Naive B cell (primary cell): ENCODE measurements at regions not wholly inside any gene's neighbourhood (a gene's known extent, or its start where the extent isn't known, plus 50 kb on each side); places are given as distances from the start of the nearest gene placed in this dataset.

Experiments
- ATAC-seq, 2 donors: fragments of 150-1000 bp; cut with Tn5 transposase; 2 replicates each; pipeline ENCODE4 v1.10.0; 2021; ENCODE audit warnings: low read depth in 2 of 2, mild to moderate bottlenecking in 2 of 2, moderate library complexity in 2 of 2
- DNase-seq: peaks from one replicate; pipeline ENCODE4 v3.0.0; 2022
- H3K27ac Mint-ChIP-seq, 6 donors: one replicate each; pipeline ENCODE4 v1.8.0; 2020 to 2022; ENCODE audit warnings: mild to moderate bottlenecking in 6 of 6, mixed read lengths in 6 of 6, moderate library complexity in 5 of 6, inconsistent platforms in 2 of 6
- H3K27me3 Mint-ChIP-seq, 3 donors: one replicate each; pipeline ENCODE4 v1.8.0; 2021 to 2022; ENCODE audit warnings: mixed read lengths in 3 of 3, mild to moderate bottlenecking in 1 of 3
- H3K36me3 Mint-ChIP-seq, 2 donors: one replicate each; pipeline ENCODE4 v1.8.0; 2020 to 2022; ENCODE audit warnings: mixed read lengths in 2 of 2, inconsistent platforms in 1 of 2, mild to moderate bottlenecking in 1 of 2
- H3K4me1 Mint-ChIP-seq, 3 donors: one replicate each; pipeline ENCODE4 v1.8.0; 2020 to 2022; ENCODE audit warnings: mixed read lengths in 3 of 3, inconsistent platforms in 1 of 3, mild to moderate bottlenecking in 1 of 3, moderate library complexity in 1 of 3
- H3K4me3 Mint-ChIP-seq, 8 donors: one replicate each; pipeline ENCODE4 v1.8.0; 2020 to 2022; ENCODE audit warnings: mild to moderate bottlenecking in 8 of 8, mixed read lengths in 8 of 8, moderate library complexity in 8 of 8, inconsistent platforms in 2 of 8
- H3K9me3 Mint-ChIP-seq, 7 donors: one replicate each; pipeline ENCODE4 v1.8.0; 2020 to 2022; ENCODE audit warnings: mixed read lengths in 7 of 7, mild to moderate bottlenecking in 5 of 7, inconsistent platforms in 2 of 7, moderate library complexity in 1 of 7

- no peak for ATAC-seq
- DNase-seq = no peak
- Mint-ChIP-seq H3K27ac (no peak overlapping the region), H3K9me3 (peaks cover 0 to 4% (median 0%) of the 10 kb centered on the region in 7 donors), H3K4me3 (no peak overlapping the region), H3K4me1 (no peaks in the 10 kb centered on the region), H3K36me3 (no peaks in the 10 kb centered on the region), H3K27me3 (no peaks in the 10 kb centered on the region)
Measured at GRCh38 chr3:84439476-84439875, 519.3 kb upstream of the CADM2 start.

- no peaks in the 10 kb centered on the region for H3K4me1 Mint-ChIP-seq
- ATAC-seq (no peak), DNase-seq (no peak)
- no peaks in the 10 kb centered on the region for H3K27me3 Mint-ChIP-seq
- no peaks in the 10 kb centered on the region for H3K36me3 Mint-ChIP-seq
- peaks cover 0 to 4% (median 0%) of the 10 kb centered on the region in 7 donors for H3K9me3 Mint-ChIP-seq
- no peak overlapping the region for H3K27ac Mint-ChIP-seq
- no peak overlapping the region for H3K4me3 Mint-ChIP-seq
Measured at GRCh38 chr3:84440291-84440690, 518.5 kb upstream of the CADM2 start.

- H3K4me1 Mint-ChIP-seq = no peaks in the 10 kb centered on the region
- DNase-seq (no peak), ATAC-seq (no peak)
- H3K4me3 Mint-ChIP-seq = no peak overlapping the region
- H3K9me3 Mint-ChIP-seq = peaks cover 0 to 4% (median 0%) of the 10 kb centered on the region in 7 donors
- no peaks in the 10 kb centered on the region for H3K36me3 Mint-ChIP-seq
- H3K27ac Mint-ChIP-seq = no peak overlapping the region
- no peaks in the 10 kb centered on the region for H3K27me3 Mint-ChIP-seq
Measured at GRCh38 chr3:84442533-84442932, 516.3 kb upstream of the CADM2 start.

- no peaks in the 10 kb centered on the region for H3K27me3 Mint-ChIP-seq
- H3K4me1 Mint-ChIP-seq = no peaks in the 10 kb centered on the region
Measured at GRCh38 chr3:84444726-84445521, 513.9 kb upstream of the CADM2 start.

GRCh38 chr3:84487296-84487695 is 471.5 kb upstream of the CADM2 start:
- H3K27me3 Mint-ChIP-seq = no peaks in the 10 kb centered on the region
- no peaks in the 10 kb centered on the region for H3K4me1 Mint-ChIP-seq
- no peak overlapping the region for H3K4me3 Mint-ChIP-seq
- H3K36me3 Mint-ChIP-seq = no peaks in the 10 kb centered on the region
- no peak for ATAC-seq
- no peak for DNase-seq
- H3K9me3 Mint-ChIP-seq = peaks cover 0 to 17% (median 3%) of the 10 kb centered on the region in 7 donors
- no peak overlapping the region for H3K27ac Mint-ChIP-seq

More at GRCh38 chr3:84444726-84445521, 513.9 kb upstream of the CADM2 start:
- Mint-ChIP-seq H3K36me3 (no peaks in the 10 kb centered on the region), H3K4me3 (no peak overlapping the region), H3K27ac (no peak overlapping the region), H3K9me3 (peaks cover 0 to 2% (median 0%) of the 10 kb centered on the region in 7 donors)
- DNase-seq = no peak
- ATAC-seq = no peak

GRCh38 chr3:84504761-84505160 is 454.0 kb upstream of the CADM2 start:
- no peaks in the 10 kb centered on the region for H3K4me1 Mint-ChIP-seq
- H3K4me3 Mint-ChIP-seq = no peak overlapping the region
- H3K9me3 Mint-ChIP-seq = peaks cover 0 to 11% (median 6%) of the 10 kb centered on the region in 7 donors
- DNase-seq (no peak), ATAC-seq (no peak)
- H3K27ac Mint-ChIP-seq = no peak overlapping the region
- no peaks in the 10 kb centered on the region for H3K36me3 Mint-ChIP-seq
- H3K27me3 Mint-ChIP-seq = no peaks in the 10 kb centered on the region

GRCh38 chr3:84510007-84510406 is 448.8 kb upstream of the CADM2 start:
- DNase-seq (no peak), ATAC-seq (no peak)
- no peaks in the 10 kb centered on the region for H3K36me3 Mint-ChIP-seq
- H3K4me3 Mint-ChIP-seq = no peak overlapping the region
- no peaks in the 10 kb centered on the region for H3K27me3 Mint-ChIP-seq
- H3K4me1 Mint-ChIP-seq = no peaks in the 10 kb centered on the region
- no peak overlapping the region for H3K27ac Mint-ChIP-seq
- H3K9me3 Mint-ChIP-seq = peaks cover 2 to 12% (median 7%) of the 10 kb centered on the region in 7 donors

- Mint-ChIP-seq H3K36me3 (no peaks in the 10 kb centered on the region), H3K9me3 (peaks cover 0 to 16% (median 2%) of the 10 kb centered on the region in 7 donors), H3K27ac (no peak overlapping the region), H3K27me3 (no peaks in the 10 kb centered on the region), H3K4me3 (no peak overlapping the region), H3K4me1 (no peaks in the 10 kb centered on the region)
- ATAC-seq (no peak), DNase-seq (no peak)
Measured at GRCh38 chr3:84522893-84523292, 435.9 kb upstream of the CADM2 start.

GRCh38 chr3:84536916-84537315 is 421.9 kb upstream of the CADM2 start:
- no peak overlapping the region for H3K4me3 Mint-ChIP-seq
- DNase-seq (no peak), ATAC-seq (no peak)
- H3K36me3 Mint-ChIP-seq = no peaks in the 10 kb centered on the region
- H3K9me3 Mint-ChIP-seq = peaks cover 4 to 24% (median 14%) of the 10 kb centered on the region in 7 donors
- no peaks in the 10 kb centered on the region for H3K27me3 Mint-ChIP-seq
- no peaks in the 10 kb centered on the region for H3K4me1 Mint-ChIP-seq
- no peak overlapping the region for H3K27ac Mint-ChIP-seq

GRCh38 chr3:84538597-84538996 is 420.2 kb upstream of the CADM2 start:
- no peak for DNase-seq
- Mint-ChIP-seq H3K27me3 (no peaks in the 10 kb centered on the region), H3K4me3 (no peak overlapping the region), H3K27ac (no peak overlapping the region), H3K9me3 (peaks cover 4 to 24% (median 14%) of the 10 kb centered on the region in 7 donors), H3K4me1 (no peaks in the 10 kb centered on the region), H3K36me3 (no peaks in the 10 kb centered on the region)
- ATAC-seq = no peak

- no peak overlapping the region for H3K27ac Mint-ChIP-seq
- H3K4me1 Mint-ChIP-seq = no peaks in the 10 kb centered on the region
- ATAC-seq = no peak
- H3K36me3 Mint-ChIP-seq = no peaks in the 10 kb centered on the region
- no peak for DNase-seq
- H3K4me3 Mint-ChIP-seq = no peak overlapping the region
- peaks cover 0 to 5% (median 0%) of the 10 kb centered on the region in 3 donors for H3K27me3 Mint-ChIP-seq
- H3K9me3 Mint-ChIP-seq = peaks cover 0 to 3% (median 0%) of the 10 kb centered on the region in 7 donors
Measured at GRCh38 chr3:84547207-84547606, 411.6 kb upstream of the CADM2 start.

GRCh38 chr3:84547971-84548970 is 410.5 kb upstream of the CADM2 start:
- DNase-seq (no peak), ATAC-seq (peak in 1 of 2 donors; percentile 40)
- Mint-ChIP-seq H3K36me3 (no peaks in the 10 kb centered on the region), H3K4me3 (no peak overlapping the region), H3K27me3 (peaks cover 0 to 5% (median 0%) of the 10 kb centered on the region in 3 donors), H3K9me3 (peaks cover 0 to 3% (median 0%) of the 10 kb centered on the region in 7 donors), H3K27ac (no peak overlapping the region), H3K4me1 (no peaks in the 10 kb centered on the region)

- Mint-ChIP-seq H3K4me3 (no peak overlapping the region), H3K27me3 (no peaks in the 10 kb centered on the region), H3K9me3 (no peaks in the 10 kb centered on the region), H3K36me3 (no peaks in the 10 kb centered on the region), H3K4me1 (no peaks in the 10 kb centered on the region), H3K27ac (no peak overlapping the region)
- no peak for ATAC-seq
- no peak for DNase-seq
Measured at GRCh38 chr3:84555629-84556028, 403.2 kb upstream of the CADM2 start.
